Stimulated activated CD8-positive, alpha-beta memory T cell treated with anti-CD3 and anti-CD28 coated beads, Interleukin-7, amount 100 ng/mL, for 24 hours (primary cell): ENCODE measurements at regions not wholly inside any gene's neighbourhood (a gene's known extent, or its start where the extent isn't known, plus 50 kb on each side); places are given as distances from the start of the nearest gene placed in this dataset.

ENCODE experiments used
- DNase-seq: peaks from one replicate; pipeline ENCODE4 v3.0.0-alpha.2; 2020; ENCODE audit warnings: low read depth

DNA sequence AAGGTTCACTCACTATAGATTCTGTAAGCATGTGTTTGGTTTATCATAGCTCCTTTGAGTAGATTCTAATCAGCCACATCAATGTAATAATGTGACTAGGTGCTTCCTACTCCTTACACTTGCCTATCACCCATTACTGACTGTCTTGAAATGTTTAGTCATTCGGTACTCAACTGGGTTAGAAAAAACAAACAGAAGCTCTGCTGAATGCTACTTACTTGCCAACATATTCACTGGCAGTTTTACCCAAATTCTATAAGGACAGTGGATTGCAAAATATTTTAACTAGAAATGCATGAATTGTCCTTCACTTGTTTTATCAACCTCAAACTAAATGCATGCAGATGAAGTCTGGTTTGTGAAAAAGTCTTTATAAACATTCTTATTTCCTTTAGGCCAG, 352.1 kb upstream of the ALCAM start:
- DNase-seq, result no peak

GRCh38 chr3:105022813-105023212, 343.9 kb upstream of the ALCAM start:
- no peak for DNase-seq

GRCh38 chr3:105030211-105030610, 336.5 kb upstream of the ALCAM start:
- DNase-seq, result no peak

DNA sequence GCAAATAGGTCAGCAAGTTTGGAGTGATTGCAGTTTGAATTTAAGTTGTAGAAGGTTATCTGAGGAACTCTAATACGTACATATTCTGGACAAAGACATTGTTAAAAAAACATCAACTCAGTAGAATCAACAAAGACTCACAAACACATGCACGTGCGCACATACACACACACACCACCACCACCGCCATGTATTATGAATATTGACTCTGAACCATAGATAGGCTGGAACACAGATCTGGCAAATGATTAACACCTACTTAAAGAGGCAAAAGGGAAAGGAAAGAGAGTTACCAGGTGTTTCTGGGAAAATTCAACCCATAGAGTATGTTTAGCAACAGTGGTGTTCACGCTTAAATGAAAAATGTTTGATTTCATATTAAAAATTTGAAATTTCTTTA, 334.2 kb upstream of the ALCAM start:
- DNase-seq, result no peak

- no peak for DNase-seq
Measured at GRCh38 chr3:105033081-105033480, 333.6 kb upstream of the ALCAM start.

DNA sequence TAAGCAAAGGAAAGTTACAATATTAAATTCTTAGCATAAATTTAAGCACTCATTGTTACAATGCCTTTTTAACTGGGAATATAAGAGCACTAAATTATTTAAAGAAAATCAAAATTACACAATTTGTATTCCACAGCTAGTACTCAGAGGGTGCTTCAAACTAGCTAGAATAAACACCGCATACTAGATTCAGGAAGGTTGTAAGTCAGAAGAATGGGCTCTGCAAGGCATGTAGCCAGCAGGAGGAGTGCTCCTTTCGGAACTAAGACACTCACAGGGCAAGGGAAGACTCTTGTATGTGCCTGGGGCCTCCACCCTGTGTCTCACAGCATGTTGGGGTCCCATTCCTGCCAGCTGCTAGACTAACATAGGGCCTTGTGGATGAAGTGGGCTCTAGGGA, 327.7 kb upstream of the ALCAM start:
- no peak for DNase-seq

DNA sequence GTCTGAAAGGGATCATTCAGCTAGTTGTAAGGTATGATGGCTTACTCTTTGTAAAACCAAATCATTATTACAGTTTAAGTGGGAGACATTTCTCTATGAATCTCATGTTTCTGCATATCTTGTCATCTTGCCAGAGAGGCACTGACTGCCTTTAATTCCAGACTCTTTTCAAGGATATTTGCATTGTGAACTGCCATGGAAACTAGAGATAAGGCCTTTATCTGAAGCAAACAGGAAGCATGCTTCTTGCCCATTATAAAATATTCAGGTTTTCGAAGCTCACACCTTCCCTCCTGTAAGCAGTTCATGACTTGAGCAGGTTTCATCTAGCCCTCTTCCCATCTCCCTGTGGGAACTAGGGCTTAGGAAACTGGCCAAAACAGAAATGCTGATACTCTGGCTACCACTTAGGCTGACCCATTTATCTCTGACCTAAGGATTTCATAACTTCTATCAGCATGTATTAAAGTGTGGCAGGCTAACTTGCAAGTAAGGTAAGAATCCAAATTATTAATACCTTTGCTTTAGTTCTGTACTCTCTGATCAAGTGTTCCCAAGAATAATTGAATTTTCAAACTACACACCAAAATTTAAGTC, 326.6 kb upstream of the ALCAM start:
- DNase-seq, result no peak

GRCh38 chr3:105042586-105042985, 324.1 kb upstream of the ALCAM start:
- no peak for DNase-seq

DNA sequence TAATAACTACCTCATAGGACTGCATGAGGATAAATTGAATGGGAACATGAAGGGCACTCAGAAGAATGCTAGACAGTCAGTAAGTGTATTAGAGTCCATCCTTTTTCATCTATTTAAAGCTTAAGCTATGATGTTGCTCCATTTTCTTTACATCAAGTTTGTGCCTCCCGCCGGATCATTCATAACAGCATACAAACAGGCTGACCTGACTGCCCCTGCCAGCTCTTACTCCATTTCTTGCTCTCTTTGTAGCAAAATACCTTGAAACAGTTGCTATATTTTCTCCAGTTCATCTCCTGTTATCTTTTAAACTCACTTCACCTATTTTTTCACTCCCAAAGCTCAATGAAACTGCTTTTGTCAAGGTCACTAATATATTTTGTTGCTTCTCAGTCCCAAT, 315.6 kb upstream of the ALCAM start:
- DNase-seq, result no peak

DNA sequence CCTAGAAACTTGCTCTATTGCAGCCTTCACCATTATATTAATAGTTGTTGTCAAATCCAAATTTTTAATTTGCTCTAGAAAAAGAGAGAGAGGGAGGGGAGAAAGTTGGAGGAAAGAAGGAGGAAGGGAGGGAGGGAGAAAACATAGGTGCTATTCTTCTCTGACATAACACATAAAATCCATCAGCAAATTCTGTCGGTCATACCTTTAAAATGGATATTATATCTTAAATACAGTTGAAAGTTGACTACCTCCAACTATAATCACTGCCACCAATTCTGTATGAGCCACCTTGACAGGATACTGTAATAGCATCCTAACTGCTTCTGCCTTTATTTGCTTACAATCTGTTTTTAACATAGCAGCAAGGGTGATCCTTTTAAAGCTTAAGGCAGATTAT, 314.7 kb upstream of the ALCAM start:
- DNase-seq, result no peak

GRCh38 chr3:105062853-105063252, 303.9 kb upstream of the ALCAM start:
- DNase-seq, result no peak

- DNase-seq, result no peak
Measured at GRCh38 chr3:105065895-105066839, 300.5 kb upstream of the ALCAM start.

- DNase-seq, result no peak
Measured at GRCh38 chr3:105067361-105067760, 299.3 kb upstream of the ALCAM start.

GRCh38 chr3:105077060-105077822, 289.5 kb upstream of the ALCAM start:
- DNase-seq, result no peak

GRCh38 chr3:105083945-105084344, 282.8 kb upstream of the ALCAM start:
- no peak for DNase-seq

- no peak for DNase-seq
Measured at GRCh38 chr3:105085506-105085905, 281.2 kb upstream of the ALCAM start.

DNA sequence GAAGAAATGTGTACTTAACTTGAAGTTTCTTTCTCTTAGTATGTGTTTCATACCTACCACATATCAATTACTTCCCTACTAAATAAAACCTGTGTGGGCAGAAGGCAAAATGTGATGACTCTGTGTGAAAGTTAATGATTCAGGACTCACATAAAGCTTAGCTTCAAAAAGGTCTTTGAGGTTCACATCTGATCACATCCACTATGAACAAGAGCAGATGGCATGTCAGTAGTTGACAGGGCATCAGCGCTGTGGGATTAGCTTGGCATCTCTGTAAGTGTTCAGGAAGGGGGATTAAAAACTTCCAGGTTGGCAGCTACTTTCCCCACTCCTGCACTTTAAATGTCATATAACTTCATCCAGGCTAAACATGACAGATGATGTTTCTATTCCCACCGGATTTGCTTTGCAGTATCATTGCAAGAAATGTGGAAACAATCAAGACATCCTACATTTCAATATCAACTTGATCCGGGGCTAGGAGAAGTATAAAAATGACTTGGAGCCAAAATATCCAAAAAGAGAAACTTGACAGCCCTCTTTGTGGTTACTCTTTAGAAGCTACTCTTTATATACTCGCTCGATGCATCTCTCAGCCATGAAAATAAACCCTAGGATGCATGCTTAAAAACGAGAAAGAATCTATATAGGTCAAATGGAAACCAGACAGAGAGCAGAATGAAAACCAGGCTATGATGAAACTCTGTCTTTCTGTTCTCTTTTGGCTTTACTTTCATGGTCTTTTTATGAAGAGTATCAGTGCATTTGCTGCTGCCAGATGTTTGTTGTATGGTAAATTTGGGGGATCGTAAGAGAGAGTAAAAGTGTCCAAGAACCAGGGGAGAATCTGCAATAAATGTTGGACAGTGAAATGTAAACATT, 273.1 kb upstream of the ALCAM start:
- no peak for DNase-seq

- DNase-seq, result no peak
Measured at GRCh38 chr3:105094588-105094987, 272.1 kb upstream of the ALCAM start.

DNA sequence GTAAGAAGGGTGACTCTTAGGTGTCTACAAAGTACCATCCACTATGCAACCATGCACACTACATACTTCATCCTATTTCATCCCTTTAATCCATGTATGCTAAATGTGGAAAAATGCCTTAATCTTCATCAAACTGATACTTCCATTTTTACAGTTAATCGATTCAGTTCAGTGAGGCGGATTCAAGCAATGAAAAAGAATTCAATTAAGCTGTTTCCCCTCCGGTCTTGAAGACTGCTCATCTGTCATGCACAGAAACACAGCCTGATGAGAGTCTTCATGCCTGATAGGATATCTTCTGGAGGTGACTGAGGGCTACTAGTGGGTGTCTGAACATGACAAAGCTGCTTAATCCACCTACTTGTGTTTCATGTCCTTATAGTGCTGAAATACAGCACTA, 270.6 kb upstream of the ALCAM start:
- no peak for DNase-seq

DNA sequence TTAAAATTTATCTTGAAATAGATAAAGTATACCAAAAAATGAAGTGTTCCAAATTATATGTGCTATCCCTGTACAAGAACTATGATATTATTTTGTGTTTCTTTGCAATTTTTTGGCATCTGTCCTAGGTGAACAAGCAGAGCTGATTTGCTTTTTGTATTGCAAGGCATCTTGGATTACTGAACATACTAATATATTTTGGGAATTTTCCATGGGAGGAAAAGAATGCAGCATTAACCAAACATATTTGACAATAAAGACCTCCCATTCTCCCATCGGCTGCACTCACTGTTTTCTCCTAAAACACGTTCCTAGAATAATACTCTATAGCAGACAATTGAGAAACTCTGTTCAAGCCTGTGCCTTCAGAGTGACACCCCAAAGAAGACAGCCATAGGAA, 265.1 kb upstream of the ALCAM start:
- no peak for DNase-seq

GRCh38 chr3:105103139-105103538, 263.6 kb upstream of the ALCAM start:
- DNase-seq, result no peak

DNA sequence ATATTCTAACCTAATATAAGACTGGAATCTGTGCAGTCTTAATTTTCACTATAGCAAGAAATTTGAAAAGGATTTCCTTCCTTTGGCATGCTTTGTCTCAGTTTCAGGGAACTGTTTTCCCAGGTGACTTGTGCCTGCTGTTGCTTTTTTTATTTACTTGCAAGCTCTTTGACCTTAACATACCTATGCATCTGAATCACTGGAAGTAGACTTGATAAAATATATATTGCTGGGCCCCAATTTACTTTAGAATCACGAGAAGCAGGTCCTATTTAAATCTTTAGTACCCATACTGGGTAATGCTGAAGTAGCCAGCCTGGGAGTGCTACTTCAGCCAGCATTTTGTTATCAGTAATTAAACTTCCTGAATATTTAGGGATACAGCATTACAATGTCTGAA, 257.9 kb upstream of the ALCAM start:
- no peak for DNase-seq
